Neural progenitor cell (in vitro differentiated cells): ENCODE measurements at regions not wholly inside any gene's neighbourhood (a gene's known extent, or its start where the extent isn't known, plus 50 kb on each side); places are given as distances from the start of the nearest gene placed in this dataset.

Experiments used
- DNase-seq: peaks from one replicate; pipeline ENCODE4 v3.0.0-alpha.2; 2016; ENCODE audit warnings: low spot score
- H2AFZ ChIP-seq: fragments of 200-600 bp; sonication (generic); replicated peaks from 2 replicates; pipeline ENCODE4 v1.6.1; 2016; ENCODE audit warnings: antibody characterized with exemption
- H3F3A ChIP-seq: fragments of 200-600 bp; sonication (generic); 2 replicates; pipeline ENCODE4 v1.6.1; 2016; ENCODE audit warnings: antibody characterized with exemption, low read depth
- H3K27ac ChIP-seq: fragments of 200-600 bp; sonication (generic); 2 replicates; pipeline ENCODE4 v1.5.1; 2016; ENCODE audit warnings: mild to moderate bottlenecking
- H3K27me3 ChIP-seq: fragments of 200-600 bp; sonication (generic); 2 replicates; pipeline ENCODE4 v1.6.1; 2016; ENCODE audit warnings: mild to moderate bottlenecking, moderate library complexity
- H3K36me3 ChIP-seq: fragments of 200-600 bp; sonication (generic); 2 replicates; pipeline ENCODE4 v1.5.1; 2016
- H3K4me1 ChIP-seq: fragments of 200-600 bp; sonication (generic); 2 replicates; pipeline ENCODE4 v1.6.1; 2016; ENCODE audit warnings: mixed run types
- H3K4me2 ChIP-seq: fragments of 200-600 bp; sonication (generic); 2 replicates; pipeline ENCODE4 v1.6.1; 2016
- H3K4me3 ChIP-seq: fragments of 200-600 bp; sonication (generic); 2 replicates; pipeline ENCODE4 v1.5.1; 2016
- H3K79me2 ChIP-seq: fragments of 200-600 bp; sonication (generic); 2 replicates; pipeline ENCODE4 v1.6.1; 2016; ENCODE audit warnings: low read depth
- H3K9ac ChIP-seq: fragments of 200-600 bp; sonication (generic); 2 replicates; pipeline ENCODE4 v1.6.1; 2016
- H3K9me3 ChIP-seq: fragments of 200-600 bp; sonication (generic); 2 replicates; pipeline ENCODE4 v1.5.1; 2016; ENCODE audit warnings: low read depth
- H4K20me1 ChIP-seq: fragments of 200-600 bp; sonication (generic); 2 replicates; pipeline ENCODE4 v1.6.1; 2016; ENCODE audit warnings: low read depth
- H3K27ac Mint-ChIP-seq: 3 replicates; pipeline ENCODE4 v1.8.0; 2021; ENCODE audit warnings: mixed read lengths
- H3K27me3 Mint-ChIP-seq: 2 replicates; pipeline ENCODE4 v1.8.0; 2022; ENCODE audit warnings: low read depth, mild to moderate bottlenecking, inconsistent platforms, moderate library complexity, mixed read lengths; ENCODE audit not compliant: insufficient read depth
- H3K36me3 Mint-ChIP-seq: 3 replicates; pipeline ENCODE4 v1.8.0; 2021; ENCODE audit warnings: mixed read lengths
- H3K4me1 Mint-ChIP-seq: 3 replicates; pipeline ENCODE4 v1.8.0; 2021; ENCODE audit warnings: mixed read lengths
- H3K4me3 Mint-ChIP-seq: 3 replicates; pipeline ENCODE4 v1.8.0; 2021; ENCODE audit warnings: mild to moderate bottlenecking, moderate library complexity, mixed read lengths
- H3K9me3 Mint-ChIP-seq: 3 replicates; pipeline ENCODE4 v1.8.0; 2020; ENCODE audit warnings: mixed read lengths
- EZH2 ChIP-seq: fragments of 200-600 bp; sonication (generic); IDR thresholded peaks from 2 replicates; pipeline ENCODE4 v1.6.1; 2017; ENCODE audit warnings: antibody characterized with exemption, mild to moderate bottlenecking, moderate library complexity
- EZH2phosphoT487 ChIP-seq: fragments of 200-600 bp; sonication (generic); IDR thresholded peaks from 2 replicates; pipeline ENCODE4 v1.6.1; 2017; ENCODE audit warnings: antibody characterized with exemption
- TF ChIP-seq, protein P1 (sequence below): fragments of 200-600 bp; sonication (generic); IDR thresholded peaks from 2 replicates; pipeline ENCODE4 v1.5.1; 2017; ENCODE audit warnings: antibody characterized with exemption, mild to moderate bottlenecking

DNA sequence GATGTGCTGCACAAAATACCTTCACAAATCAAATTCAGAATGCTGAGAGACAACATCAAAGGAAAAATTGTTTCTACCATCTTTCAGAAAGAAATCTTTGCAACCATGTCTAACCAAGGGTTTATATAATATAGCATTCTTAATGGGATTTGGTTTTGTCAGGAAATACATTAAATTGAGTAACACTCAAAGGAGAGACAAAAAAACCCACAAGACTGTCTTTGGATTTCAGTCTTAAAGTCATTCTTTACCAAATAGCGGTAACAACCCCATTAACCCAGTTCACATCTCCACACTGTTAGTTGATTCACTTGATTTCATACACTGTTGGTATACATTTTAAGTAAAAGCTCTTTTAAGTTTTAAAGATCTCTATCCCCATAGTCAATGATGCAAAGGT lies 145.7 kb upstream of the EDNRA start:
- Histone ChIP-seq H2AFZ (no peak overlapping the region), H4K20me1 (no peaks in the 10 kb centered on the region)

DNA sequence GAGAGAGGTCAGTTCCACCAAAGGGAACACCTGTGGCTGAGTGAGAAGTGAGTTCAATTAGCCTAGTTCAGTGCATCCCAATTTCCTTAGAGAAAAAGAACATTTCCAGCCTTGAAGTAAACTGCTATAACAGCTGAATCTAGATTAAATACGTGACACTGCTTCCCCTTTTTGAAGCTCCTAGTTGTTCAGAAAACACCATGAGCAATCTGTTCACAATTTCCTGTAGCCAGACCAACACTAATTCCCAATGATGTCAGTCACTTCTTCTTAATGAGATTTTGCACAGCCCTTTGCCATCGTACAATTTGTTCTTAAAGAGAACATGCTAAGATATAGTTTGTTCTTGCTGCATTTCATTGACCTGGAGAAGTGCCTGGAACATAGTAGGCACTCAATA lies 144.6 kb upstream of the EDNRA start:
- Mint-ChIP-seq H3K27ac (no peak overlapping the region), H3K9me3 (no peaks in the 10 kb centered on the region), H3K27me3 (no peaks in the 10 kb centered on the region), H3K4me1 (peaks cover 4% of the 10 kb centered on the region), H3K4me3 (no peak overlapping the region), H3K36me3 (no peaks in the 10 kb centered on the region)
- H3K27me3 ChIP-seq, result no peaks in the 10 kb centered on the region
- DNase-seq, result no peak
- H3K9ac ChIP-seq, result no peak overlapping the region
- no peaks in the 10 kb centered on the region for H3K79me2 ChIP-seq
- no peak overlapping the region for H3K27ac ChIP-seq
- no peaks in the 10 kb centered on the region for H3K36me3 ChIP-seq
- H3K4me2 ChIP-seq, result no peak overlapping the region
- TF ChIP-seq, protein P1, sequence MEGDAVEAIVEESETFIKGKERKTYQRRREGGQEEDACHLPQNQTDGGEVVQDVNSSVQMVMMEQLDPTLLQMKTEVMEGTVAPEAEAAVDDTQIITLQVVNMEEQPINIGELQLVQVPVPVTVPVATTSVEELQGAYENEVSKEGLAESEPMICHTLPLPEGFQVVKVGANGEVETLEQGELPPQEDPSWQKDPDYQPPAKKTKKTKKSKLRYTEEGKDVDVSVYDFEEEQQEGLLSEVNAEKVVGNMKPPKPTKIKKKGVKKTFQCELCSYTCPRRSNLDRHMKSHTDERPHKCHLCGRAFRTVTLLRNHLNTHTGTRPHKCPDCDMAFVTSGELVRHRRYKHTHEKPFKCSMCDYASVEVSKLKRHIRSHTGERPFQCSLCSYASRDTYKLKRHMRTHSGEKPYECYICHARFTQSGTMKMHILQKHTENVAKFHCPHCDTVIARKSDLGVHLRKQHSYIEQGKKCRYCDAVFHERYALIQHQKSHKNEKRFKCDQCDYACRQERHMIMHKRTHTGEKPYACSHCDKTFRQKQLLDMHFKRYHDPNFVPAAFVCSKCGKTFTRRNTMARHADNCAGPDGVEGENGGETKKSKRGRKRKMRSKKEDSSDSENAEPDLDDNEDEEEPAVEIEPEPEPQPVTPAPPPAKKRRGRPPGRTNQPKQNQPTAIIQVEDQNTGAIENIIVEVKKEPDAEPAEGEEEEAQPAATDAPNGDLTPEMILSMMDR, result no peak
- TF ChIP-seq EZH2phosphoT487 (no peak), EZH2 (no peak)
- no peak overlapping the region for H3K4me3 ChIP-seq
- H3K9me3 ChIP-seq, result no peaks in the 10 kb centered on the region
- no peaks in the 10 kb centered on the region for H3K4me1 ChIP-seq
- H4K20me1 ChIP-seq, result no peaks in the 10 kb centered on the region
- no peaks in the 10 kb centered on the region for H3F3A ChIP-seq
- no peak overlapping the region for H2AFZ ChIP-seq

More for the DNA sequence above, 145.7 kb upstream of the EDNRA start:
- no peak overlapping the region for H3K9ac ChIP-seq
- no peak overlapping the region for H3K27ac ChIP-seq
- DNase-seq, result no peak
- no peaks in the 10 kb centered on the region for H3K9me3 Mint-ChIP-seq
- H3K36me3 ChIP-seq, result no peaks in the 10 kb centered on the region
- H3K36me3 Mint-ChIP-seq, result no peaks in the 10 kb centered on the region
- H3K79me2 ChIP-seq, result no peaks in the 10 kb centered on the region
- no peak overlapping the region for H3K4me2 ChIP-seq
- no peaks in the 10 kb centered on the region for H3K27me3 ChIP-seq
- H3F3A ChIP-seq, result no peaks in the 10 kb centered on the region
- H3K9me3 ChIP-seq, result no peaks in the 10 kb centered on the region
- H3K27me3 Mint-ChIP-seq, result no peaks in the 10 kb centered on the region
- no peak for TF ChIP-seq EZH2
- TF ChIP-seq, protein P1, result no peak
- H3K4me3 Mint-ChIP-seq, result no peak overlapping the region
- no peak overlapping the region for H3K4me3 ChIP-seq
- H3K4me1 Mint-ChIP-seq, result no peaks in the 10 kb centered on the region
- H3K27ac Mint-ChIP-seq, result no peak overlapping the region
- H3K4me1 ChIP-seq, result no peaks in the 10 kb centered on the region

DNA sequence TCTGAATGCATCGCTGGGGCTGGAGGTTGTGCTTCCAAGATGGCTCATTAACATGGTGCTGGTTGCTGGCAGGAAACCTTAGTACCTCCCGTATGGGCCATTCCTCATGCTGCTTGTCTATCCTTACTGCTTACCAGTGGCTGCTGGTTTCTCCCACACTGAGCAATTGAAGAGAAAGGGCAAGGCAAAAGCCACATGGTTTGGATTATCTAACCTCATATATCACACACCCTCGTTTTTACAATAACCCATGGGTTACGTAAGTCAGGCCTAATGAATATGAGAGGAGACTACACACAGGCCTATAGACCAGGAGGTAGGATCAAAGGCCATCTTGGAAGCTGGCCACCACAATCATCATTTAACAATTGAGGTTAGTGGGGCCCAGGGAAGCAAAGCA lies 141.8 kb upstream of the EDNRA start:
- no peak overlapping the region for H3K27ac Mint-ChIP-seq
- H2AFZ ChIP-seq, result no peak overlapping the region
- H3K9me3 Mint-ChIP-seq, result peaks cover 4% of the 10 kb centered on the region
- H3F3A ChIP-seq, result no peaks in the 10 kb centered on the region
- H3K4me3 Mint-ChIP-seq, result no peak overlapping the region
- no peak overlapping the region for H3K4me3 ChIP-seq
- TF ChIP-seq, protein P1, result no peak
- no peak for TF ChIP-seq EZH2phosphoT487
- TF ChIP-seq EZH2, result no peak
- H3K36me3 ChIP-seq, result no peaks in the 10 kb centered on the region
- H3K4me1 Mint-ChIP-seq, result peaks cover 4% of the 10 kb centered on the region
- H3K79me2 ChIP-seq, result no peaks in the 10 kb centered on the region
- no peaks in the 10 kb centered on the region for H3K4me1 ChIP-seq
- no peak overlapping the region for H3K9ac ChIP-seq
- H4K20me1 ChIP-seq, result no peaks in the 10 kb centered on the region
- H3K27ac ChIP-seq, result no peak overlapping the region
- no peaks in the 10 kb centered on the region for H3K36me3 Mint-ChIP-seq
- H3K9me3 ChIP-seq, result no peaks in the 10 kb centered on the region
- H3K27me3 ChIP-seq, result no peaks in the 10 kb centered on the region
- H3K4me2 ChIP-seq, result no peak overlapping the region
- H3K27me3 Mint-ChIP-seq, result no peaks in the 10 kb centered on the region
- DNase-seq, result no peak

DNA sequence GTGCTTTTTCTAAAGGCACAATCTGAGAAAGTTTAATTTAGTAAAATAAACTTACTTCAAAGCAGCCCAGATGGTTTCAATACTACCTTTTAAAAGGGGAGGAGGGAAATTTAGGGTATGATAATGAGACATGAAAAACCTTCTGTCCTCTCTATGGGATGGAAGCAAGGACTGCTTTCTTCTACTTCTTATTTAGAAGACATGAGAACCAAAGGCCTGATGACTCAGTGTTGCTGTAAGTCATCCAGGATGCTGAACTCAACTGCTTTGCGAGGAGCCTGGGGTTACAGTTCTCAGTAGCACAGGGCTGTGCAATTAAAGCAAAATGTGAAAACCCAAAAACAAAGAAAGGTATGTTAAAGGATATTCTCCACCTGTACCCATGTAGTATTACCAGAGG lies 140.8 kb upstream of the EDNRA start:
- Histone ChIP-seq H3K27ac (no peak overlapping the region), H3K9me3 (no peaks in the 10 kb centered on the region), H3K79me2 (no peaks in the 10 kb centered on the region), H3K4me2 (no peak overlapping the region), H3K36me3 (no peaks in the 10 kb centered on the region), H3F3A (no peaks in the 10 kb centered on the region), H3K4me1 (no peaks in the 10 kb centered on the region), H3K9ac (no peak overlapping the region), H3K27me3 (no peaks in the 10 kb centered on the region), H3K4me3 (no peak overlapping the region), H4K20me1 (no peaks in the 10 kb centered on the region), H2AFZ (no peak overlapping the region)
- TF ChIP-seq, protein P1, result no peak
- no peak for TF ChIP-seq EZH2
- no peak for TF ChIP-seq EZH2phosphoT487
- Mint-ChIP-seq H3K27me3 (no peaks in the 10 kb centered on the region), H3K36me3 (no peaks in the 10 kb centered on the region), H3K4me3 (no peak overlapping the region), H3K4me1 (peaks cover 4% of the 10 kb centered on the region), H3K9me3 (peaks cover 4% of the 10 kb centered on the region), H3K27ac (no peak overlapping the region)
- DNase-seq, result no peak
